Parathyroid adenoma (tissue), 2 donors: ENCODE measurements at regions not wholly inside any gene's neighbourhood (a gene's known extent, or its start where the extent isn't known, plus 50 kb on each side); places are given as distances from the start of the nearest gene placed in this dataset.

Experiments used
- H2AFZ ChIP-seq: fragments of 300-600 bp; sonication (generic); one replicate; pipeline ENCODE4 v1.7.0; 2017; ENCODE audit warnings: antibody characterized with exemption, mild to moderate bottlenecking
- H3K27ac ChIP-seq: fragments of 300-600 bp; sonication (generic); one replicate; pipeline ENCODE4 v1.7.0; 2017
- H3K27me3 ChIP-seq: fragments of 300-600 bp; sonication (generic); one replicate; pipeline ENCODE4 v1.7.0; 2017; ENCODE audit warnings: low read length; ENCODE audit not compliant: control insufficient read depth, insufficient read depth
- H3K36me3 ChIP-seq: fragments of 300-600 bp; sonication (generic); one replicate; pipeline ENCODE4 v1.7.0; 2017; ENCODE audit warnings: low read length; ENCODE audit not compliant: control insufficient read depth, insufficient read depth
- H3K4me1 ChIP-seq: fragments of 300-600 bp; sonication (generic); one replicate; pipeline ENCODE4 v1.7.0; 2017; ENCODE audit warnings: control low read depth
- H3K4me2 ChIP-seq: fragments of 300-600 bp; sonication (generic); one replicate; pipeline ENCODE4 v1.7.0; 2017; ENCODE audit warnings: low read length
- H3K4me3 ChIP-seq: fragments of 300-600 bp; sonication (generic); one replicate; pipeline ENCODE4 v1.7.0; 2017; ENCODE audit warnings: low read depth, low read length
- H3K79me2 ChIP-seq: fragments of 300-600 bp; sonication (generic); one replicate; pipeline ENCODE4 v1.7.0; 2017; ENCODE audit warnings: control low read depth
- H3K9ac ChIP-seq: fragments of 300-600 bp; sonication (generic); one replicate; pipeline ENCODE4 v1.7.0; 2017; ENCODE audit warnings: mild to moderate bottlenecking
- H3K9me3 ChIP-seq: fragments of 300-600 bp; sonication (generic); one replicate; pipeline ENCODE4 v1.7.0; 2017; ENCODE audit warnings: low read length; ENCODE audit not compliant: control insufficient read depth
- TF ChIP-seq, protein P1 (sequence below): fragments of 300-600 bp; sonication (generic); IDR thresholded peaks from one replicate; pipeline ENCODE4 v1.7.0; 2017; ENCODE audit warnings: antibody characterized with exemption, mild to moderate bottlenecking
- donor health status: primary hyperparathyroidism.

DNA sequence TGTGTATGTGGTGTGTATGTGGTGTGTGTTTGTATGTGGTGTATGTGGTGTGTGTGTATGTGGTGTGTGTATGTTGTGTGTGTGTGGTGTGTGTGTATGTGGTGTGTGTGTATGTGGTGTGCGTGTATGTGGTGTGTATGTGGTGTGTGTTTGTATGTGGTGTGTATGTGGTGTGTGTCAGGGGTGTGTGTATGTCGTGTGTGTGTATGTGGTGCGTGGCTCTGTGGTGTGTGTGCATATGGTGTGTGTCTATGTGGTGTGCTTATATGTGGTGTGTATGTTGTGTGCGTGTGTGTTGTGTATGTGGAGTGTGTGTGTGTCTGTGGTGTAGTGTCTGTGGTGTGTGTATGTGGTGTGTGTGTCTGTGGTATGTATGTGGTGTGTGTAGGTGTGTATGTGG, 62.5 kb upstream of the MEDAG start:
- Histone ChIP-seq H3K9me3 (no peaks in the 10 kb centered on the region), H3K9ac (no peak overlapping the region), H3K4me1 (no peaks in the 10 kb centered on the region), H3K36me3 (no peaks in the 10 kb centered on the region), H2AFZ (no peak overlapping the region), H3K79me2 (no peaks in the 10 kb centered on the region), H3K4me3 (no peak overlapping the region), H3K27ac (no peak overlapping the region), H3K4me2 (no peak overlapping the region), H3K27me3 (no peaks in the 10 kb centered on the region)
- TF ChIP-seq, protein P1, sequence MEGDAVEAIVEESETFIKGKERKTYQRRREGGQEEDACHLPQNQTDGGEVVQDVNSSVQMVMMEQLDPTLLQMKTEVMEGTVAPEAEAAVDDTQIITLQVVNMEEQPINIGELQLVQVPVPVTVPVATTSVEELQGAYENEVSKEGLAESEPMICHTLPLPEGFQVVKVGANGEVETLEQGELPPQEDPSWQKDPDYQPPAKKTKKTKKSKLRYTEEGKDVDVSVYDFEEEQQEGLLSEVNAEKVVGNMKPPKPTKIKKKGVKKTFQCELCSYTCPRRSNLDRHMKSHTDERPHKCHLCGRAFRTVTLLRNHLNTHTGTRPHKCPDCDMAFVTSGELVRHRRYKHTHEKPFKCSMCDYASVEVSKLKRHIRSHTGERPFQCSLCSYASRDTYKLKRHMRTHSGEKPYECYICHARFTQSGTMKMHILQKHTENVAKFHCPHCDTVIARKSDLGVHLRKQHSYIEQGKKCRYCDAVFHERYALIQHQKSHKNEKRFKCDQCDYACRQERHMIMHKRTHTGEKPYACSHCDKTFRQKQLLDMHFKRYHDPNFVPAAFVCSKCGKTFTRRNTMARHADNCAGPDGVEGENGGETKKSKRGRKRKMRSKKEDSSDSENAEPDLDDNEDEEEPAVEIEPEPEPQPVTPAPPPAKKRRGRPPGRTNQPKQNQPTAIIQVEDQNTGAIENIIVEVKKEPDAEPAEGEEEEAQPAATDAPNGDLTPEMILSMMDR = no peak

- Histone ChIP-seq H2AFZ (no peak overlapping the region), H3K27me3 (no peaks in the 10 kb centered on the region), H3K4me3 (no peak overlapping the region), H3K27ac (no peak overlapping the region), H3K4me1 (no peaks in the 10 kb centered on the region), H3K36me3 (no peaks in the 10 kb centered on the region), H3K9ac (no peak overlapping the region), H3K4me2 (no peak overlapping the region), H3K9me3 (no peaks in the 10 kb centered on the region), H3K79me2 (no peaks in the 10 kb centered on the region)
- TF ChIP-seq, protein P1 = no peak
Observed at GRCh38 chr13:30844548-30845296, 61.3 kb upstream of the MEDAG start.

- Histone ChIP-seq H3K27ac (no peak overlapping the region), H3K36me3 (no peaks in the 10 kb centered on the region), H2AFZ (no peak overlapping the region), H3K4me1 (no peaks in the 10 kb centered on the region), H3K79me2 (no peaks in the 10 kb centered on the region), H3K27me3 (no peaks in the 10 kb centered on the region), H3K9me3 (no peaks in the 10 kb centered on the region), H3K9ac (no peak overlapping the region), H3K4me2 (no peak overlapping the region), H3K4me3 (no peak overlapping the region)
- TF ChIP-seq, protein P1 = no peak
Observed at GRCh38 chr13:30845297-30846214, 60.5 kb upstream of the MEDAG start.

DNA sequence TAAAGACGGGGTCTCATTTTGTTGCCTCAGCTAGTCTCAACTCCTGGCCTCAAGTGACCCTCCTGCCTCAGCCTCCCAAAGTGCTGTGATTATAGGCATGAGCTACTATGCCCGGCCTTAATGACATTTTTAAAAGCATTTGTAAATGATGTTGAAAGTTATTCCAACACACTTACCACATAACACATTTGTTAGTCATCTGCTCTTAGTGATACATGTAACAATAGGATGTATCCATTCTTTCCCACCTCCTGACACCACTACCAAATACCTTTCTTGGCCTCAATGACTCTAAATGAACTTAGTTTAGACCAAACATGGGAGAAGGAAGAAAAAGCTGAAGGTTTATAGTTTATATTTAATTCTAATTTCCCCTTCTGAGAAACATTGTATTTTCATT, 59.8 kb upstream of the MEDAG start:
- no peaks in the 10 kb centered on the region for H3K4me1 ChIP-seq

More for the DNA sequence above, 59.8 kb upstream of the MEDAG start:
- Histone ChIP-seq H3K36me3 (no peaks in the 10 kb centered on the region), H3K79me2 (no peaks in the 10 kb centered on the region), H3K27me3 (no peaks in the 10 kb centered on the region), H3K9me3 (no peaks in the 10 kb centered on the region), H2AFZ (no peak overlapping the region), H3K9ac (no peak overlapping the region), H3K27ac (no peak overlapping the region), H3K4me3 (no peak overlapping the region), H3K4me2 (no peak overlapping the region)
- TF ChIP-seq, protein P1 = no peak
